GM12874 (cell line): ENCODE measurements at regions not wholly inside any gene's neighbourhood (a gene's known extent, or its start where the extent isn't known, plus 50 kb on each side); places are given as distances from the start of the nearest gene placed in this dataset.

Source experiments
- TF ChIP-seq, protein P1 (sequence below): IDR thresholded peaks from 2 replicates; pipeline ENCODE4 v1.5.1; 2011; ENCODE audit warnings: low read depth, mild to moderate bottlenecking, control low read depth, low read length, moderate library complexity; ENCODE audit not compliant: insufficient read depth

- TF ChIP-seq, protein P1, sequence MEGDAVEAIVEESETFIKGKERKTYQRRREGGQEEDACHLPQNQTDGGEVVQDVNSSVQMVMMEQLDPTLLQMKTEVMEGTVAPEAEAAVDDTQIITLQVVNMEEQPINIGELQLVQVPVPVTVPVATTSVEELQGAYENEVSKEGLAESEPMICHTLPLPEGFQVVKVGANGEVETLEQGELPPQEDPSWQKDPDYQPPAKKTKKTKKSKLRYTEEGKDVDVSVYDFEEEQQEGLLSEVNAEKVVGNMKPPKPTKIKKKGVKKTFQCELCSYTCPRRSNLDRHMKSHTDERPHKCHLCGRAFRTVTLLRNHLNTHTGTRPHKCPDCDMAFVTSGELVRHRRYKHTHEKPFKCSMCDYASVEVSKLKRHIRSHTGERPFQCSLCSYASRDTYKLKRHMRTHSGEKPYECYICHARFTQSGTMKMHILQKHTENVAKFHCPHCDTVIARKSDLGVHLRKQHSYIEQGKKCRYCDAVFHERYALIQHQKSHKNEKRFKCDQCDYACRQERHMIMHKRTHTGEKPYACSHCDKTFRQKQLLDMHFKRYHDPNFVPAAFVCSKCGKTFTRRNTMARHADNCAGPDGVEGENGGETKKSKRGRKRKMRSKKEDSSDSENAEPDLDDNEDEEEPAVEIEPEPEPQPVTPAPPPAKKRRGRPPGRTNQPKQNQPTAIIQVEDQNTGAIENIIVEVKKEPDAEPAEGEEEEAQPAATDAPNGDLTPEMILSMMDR: no peak
These were observed 503.8 kb downstream of the NPHP4 start for GRCh38 chr1:5488448-5488847.

- TF ChIP-seq, protein P1: no peak
These were observed 506.1 kb downstream of the NPHP4 start for GRCh38 chr1:5485968-5486696.

GRCh38 chr1:5485436-5485835 lies 506.8 kb downstream of the NPHP4 start:
- TF ChIP-seq, protein P1: no peak

DNA sequence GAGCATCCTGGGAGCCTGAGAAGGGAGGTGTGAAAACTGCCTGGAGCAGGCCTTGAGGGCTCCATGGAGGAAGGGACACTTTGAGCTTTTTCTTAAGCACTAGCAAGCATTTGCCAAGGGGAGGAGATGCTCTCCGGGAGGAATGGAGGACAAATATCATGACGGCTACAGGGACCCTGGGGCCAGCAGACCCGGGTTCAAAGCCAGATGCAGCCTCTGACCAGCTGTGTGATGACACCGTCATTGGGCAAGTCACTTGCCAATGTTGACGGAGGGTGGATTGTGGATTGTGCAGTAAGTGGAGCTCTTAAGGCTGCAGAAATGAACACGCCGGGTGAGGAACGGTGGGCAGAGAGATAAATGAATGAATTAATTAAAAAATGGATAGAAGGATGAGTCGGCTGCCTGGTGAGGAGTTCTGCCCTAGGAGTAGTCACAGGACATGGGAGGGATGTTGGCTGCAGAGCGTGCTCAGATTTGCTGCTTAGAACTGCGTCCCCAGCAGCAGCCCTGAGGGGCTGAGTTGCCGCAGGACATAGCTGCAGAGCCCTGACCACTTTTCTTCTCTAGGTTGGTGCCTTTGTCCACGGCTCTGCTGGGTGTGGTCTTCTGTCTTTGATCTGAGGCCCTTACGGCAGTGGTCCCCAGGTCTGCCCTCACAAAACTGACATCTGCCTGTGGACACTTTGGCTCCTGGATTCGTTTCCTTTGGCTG lies 507.6 kb downstream of the NPHP4 start:
- TF ChIP-seq, protein P1: no peak

DNA sequence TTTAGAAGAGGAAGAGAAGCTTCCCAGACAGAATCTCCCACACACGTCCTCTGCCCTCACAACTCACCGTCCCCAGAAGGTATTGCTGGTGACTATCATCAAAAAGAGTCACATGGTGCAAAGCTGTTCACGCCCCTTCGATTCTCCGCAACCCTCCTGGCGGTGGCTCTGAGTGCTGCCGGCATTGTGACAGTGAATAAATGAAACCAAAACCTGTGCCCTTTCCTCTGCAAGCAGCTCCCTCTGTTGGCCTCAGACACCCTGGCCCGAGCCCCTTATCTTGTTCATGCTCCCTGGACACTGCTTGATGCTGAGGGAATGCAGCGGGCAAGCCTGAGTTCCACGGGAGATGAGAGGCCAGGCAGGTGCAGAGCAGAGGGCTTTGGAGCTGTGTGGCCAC lies 510.3 kb downstream of the NPHP4 start:
- TF ChIP-seq, protein P1: no peak

DNA sequence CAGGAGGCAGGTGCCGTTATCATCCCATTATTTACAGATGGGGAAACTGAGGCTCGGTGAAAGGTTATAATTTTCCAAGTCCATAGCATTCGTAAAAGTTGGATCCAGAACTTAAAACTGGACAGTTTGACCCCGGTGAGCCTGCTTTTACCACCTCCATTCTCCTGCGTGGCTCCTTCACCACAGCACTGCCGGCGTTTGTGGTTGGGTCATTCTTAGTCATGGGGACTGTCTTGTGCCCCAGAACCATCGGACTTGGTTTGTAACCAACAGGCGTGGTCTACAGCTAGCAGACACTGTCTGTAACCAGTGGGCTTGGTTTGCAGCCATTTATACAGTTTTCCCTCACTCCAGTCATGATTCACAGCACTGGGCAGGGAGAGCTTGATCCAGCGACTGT lies 511.3 kb downstream of the NPHP4 start:
- TF ChIP-seq, protein P1: no peak

DNA sequence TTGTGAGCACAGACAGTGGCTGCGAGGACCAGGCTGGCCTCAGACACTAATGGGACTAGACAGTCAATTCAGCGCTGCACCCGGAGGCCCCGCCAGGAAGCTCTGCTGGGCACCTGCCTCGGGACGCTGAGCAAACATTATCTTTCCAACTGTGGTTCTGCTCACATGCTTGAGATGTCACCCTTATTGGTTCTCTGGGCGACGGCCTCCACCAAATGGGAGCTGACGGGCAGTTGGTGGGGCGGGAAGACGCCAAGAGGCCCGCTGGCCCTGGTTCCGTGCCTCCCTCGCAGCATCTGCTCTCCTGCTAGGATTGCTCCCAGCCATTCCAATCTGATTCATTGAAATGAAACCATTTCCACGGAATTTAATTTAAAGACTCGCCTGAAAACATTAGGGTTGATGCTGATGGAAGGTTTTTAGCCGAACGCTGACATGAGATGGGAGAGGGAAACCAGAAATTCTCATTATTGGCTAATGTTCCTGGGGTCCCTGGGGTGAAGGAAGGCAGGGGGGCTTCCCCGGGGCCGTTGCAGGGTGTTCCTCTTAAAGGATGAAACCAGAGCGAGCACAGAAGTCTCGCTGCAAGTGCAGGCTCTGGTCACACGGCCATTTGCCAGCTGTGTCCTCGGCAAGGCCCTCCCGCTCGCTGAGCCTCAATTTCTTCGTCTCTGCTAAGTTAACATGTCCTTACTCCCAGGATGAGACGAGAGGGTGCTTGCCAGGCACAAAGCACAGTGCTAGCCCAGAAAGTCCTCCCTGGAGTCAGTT lies 512.2 kb downstream of the NPHP4 start:
- TF ChIP-seq, protein P1: no peak
